ENCODE measurements at regions not wholly inside any gene's neighbourhood (a gene's known extent, or its start where the extent isn't known, plus 50 kb on each side); places are given as distances from the start of the nearest gene placed in this dataset.
"Not testable (repeated sequence)": the region's sequence is repeated elsewhere in the genome, so short reads cannot be mapped to it uniquely, and the experiment has no call there.

- no peak for DNase-seq
Observed at GRCh38 chr14:38389681-38390080, 133.8 kb upstream of the CLEC14A start.

- no peak for DNase-seq
Observed at GRCh38 chr14:38387821-38388220, 131.9 kb upstream of the CLEC14A start.

DNA sequence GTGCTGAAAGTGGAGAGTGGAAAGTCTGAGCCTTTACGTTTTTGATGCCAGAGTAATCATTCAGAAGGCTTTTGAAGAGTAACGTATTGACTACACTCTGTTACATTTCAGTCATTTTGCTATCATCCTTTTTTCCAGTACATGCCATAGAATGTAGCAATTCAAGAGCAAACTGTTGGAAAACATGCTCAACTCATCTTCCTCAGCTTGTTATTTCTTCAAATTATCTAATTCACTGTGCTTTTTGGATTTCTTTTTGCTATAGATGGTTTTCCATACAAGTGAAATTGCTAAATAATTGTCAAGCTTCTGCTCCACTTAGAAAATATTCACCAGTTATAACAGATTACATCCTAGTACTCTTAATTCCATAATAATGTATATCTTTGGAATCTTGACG, 129.9 kb upstream of the CLEC14A start:
- no peak for DNase-seq

GRCh38 chr14:38385343-38385742, 129.4 kb upstream of the CLEC14A start:
- DNase-seq = no peak

- no peak for DNase-seq
Observed at GRCh38 chr14:38384741-38385140, 128.8 kb upstream of the CLEC14A start.

GRCh38 chr14:38367922-38368321, 112.0 kb upstream of the CLEC14A start:
- DNase-seq = no peak

GRCh38 chr14:38366374-38366773, 110.5 kb upstream of the CLEC14A start:
- DNase-seq = no peak

- no peak for DNase-seq
Observed at GRCh38 chr14:38363217-38363616, 107.3 kb upstream of the CLEC14A start.

GRCh38 chr14:38357557-38357956, 101.7 kb upstream of the CLEC14A start:
- DNase-seq = no peak

GRCh38 chr14:38355473-38355872, 99.6 kb upstream of the CLEC14A start:
- not testable (repeated sequence) for DNase-seq

GRCh38 chr14:38350102-38350501, 94.2 kb upstream of the CLEC14A start:
- DNase-seq = no peak

- DNase-seq = no peak
Observed at GRCh38 chr14:38342803-38343202, 86.9 kb upstream of the CLEC14A start.

GRCh38 chr14:38339696-38340095, 83.8 kb upstream of the CLEC14A start:
- no peak for DNase-seq

DNA sequence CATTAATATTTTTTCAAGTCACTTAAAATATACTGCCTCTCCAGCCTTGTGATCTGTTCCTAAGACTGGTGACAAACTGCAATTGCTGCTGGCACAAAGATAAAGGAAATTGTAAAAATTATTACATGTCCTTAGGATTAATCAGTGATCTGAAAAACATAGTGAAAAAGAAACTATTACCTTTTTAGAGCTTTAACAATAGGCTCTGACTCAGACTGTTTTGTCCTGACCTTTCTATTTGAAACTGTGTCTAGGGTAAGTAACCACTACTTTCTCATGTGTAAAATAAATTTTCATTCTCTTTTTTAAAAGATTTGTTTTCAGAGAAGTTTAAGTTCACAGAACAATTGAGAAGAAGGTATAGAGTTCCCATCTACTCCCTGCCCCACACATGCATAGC, 80.4 kb upstream of the CLEC14A start:
- DNase-seq = no peak

DNA sequence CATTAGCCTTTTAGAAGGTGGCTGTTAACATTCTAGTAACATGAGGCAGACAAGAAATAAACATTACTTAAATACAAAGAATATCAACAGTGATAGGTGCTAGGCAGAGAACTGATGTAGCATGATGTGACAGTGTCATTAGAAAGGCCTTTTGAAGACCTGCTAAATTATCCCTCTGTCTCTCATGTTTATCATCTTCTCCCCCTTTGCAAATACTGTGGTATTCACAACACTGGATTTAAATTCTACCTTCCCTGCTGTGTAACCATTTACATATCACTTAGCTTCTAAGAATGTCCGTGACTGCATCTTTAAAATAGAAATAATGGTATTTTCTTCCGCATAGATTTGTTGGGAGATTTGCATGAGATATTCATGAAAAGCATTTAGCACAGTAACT, 74.4 kb upstream of the CLEC14A start:
- DNase-seq = no peak

GRCh38 chr14:38329246-38329645, 73.4 kb upstream of the CLEC14A start:
- no peak for DNase-seq

- no peak for DNase-seq
Observed at GRCh38 chr14:38316922-38317321, 61.0 kb upstream of the CLEC14A start.

GRCh38 chr14:38311655-38312054, 55.8 kb upstream of the CLEC14A start:
- no peak for DNase-seq

GRCh38 chr14:38310420-38310995, 54.6 kb upstream of the CLEC14A start:
- DNase-seq = no peak

DNA sequence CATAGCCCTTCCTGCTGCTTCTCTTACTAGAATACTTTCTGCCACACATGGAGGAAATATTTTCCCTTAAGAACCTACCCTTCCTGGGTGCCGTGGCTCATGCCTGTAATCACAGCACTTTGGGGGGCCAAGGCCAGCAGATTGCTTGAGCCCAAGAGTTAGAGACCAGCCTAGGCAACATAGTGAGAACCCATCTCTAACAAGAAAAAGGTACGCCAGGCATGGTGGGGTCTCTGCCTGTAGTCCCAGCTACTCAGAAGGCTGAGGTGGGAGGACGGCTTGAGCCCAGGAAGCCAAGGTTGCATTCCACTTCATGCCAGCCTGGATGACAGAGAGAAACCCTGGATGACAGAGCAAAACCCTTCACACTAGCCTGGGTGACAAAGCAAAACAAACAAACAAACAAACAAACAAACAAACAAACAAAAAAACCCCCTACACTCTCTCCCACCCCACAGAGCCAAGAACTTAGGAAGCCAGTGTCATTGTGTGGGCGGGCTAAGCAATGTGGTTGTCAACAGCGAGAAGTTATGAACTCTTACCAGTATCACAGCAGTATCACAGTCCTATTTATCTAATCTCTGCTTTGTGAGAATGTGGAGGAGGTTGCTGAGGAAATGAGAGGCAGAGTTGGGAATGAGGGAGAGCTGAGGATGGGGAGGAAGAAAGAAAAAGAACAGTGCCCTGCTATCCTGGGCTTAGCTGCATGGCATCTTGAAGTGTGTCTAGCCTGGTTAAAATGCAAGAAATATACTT, 53.8 kb upstream of the CLEC14A start:
- DNase-seq = no peak
